ENCODE measurements at regions not wholly inside any gene's neighbourhood (a gene's known extent, or its start where the extent isn't known, plus 50 kb on each side); places are given as distances from the start of the nearest gene placed in this dataset.

DNA sequence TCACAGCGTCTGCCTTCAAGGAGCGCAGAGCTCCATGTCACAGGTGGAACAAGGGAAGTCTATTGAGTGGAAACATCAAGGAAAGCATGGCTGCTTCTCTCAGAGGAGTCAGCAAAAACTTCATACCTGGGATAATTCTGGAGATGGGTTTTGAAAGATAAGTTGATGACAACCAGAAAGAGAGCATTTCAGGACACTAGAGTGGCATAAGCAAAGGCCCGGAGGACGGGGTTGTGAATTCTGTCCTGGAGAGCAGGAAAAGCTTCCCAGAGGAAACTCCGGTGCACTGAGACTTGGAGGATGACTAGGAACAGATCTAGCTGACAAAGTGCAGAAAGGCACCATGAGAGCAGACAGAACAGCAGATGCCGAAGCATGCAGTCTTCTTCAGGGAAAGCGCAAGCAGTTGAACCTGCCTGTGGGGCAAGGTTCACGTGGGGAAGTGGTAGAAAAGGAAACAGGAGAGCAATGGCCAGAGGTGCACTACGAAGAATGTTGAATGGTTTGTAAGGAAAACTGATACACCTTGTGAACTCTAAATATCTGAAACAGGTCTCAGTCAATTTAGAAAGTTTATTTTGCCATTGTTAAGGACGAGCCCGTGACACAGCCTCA is 222.9 kb downstream of the PLPP3 start:
- TF ChIP-seq CTCF (IDR thresholded peaks at IDR 0.05) (no peak), POLR2A (IDR thresholded peaks at IDR 0.05) (no peak)
